OCI-LY1 (cell line): ENCODE measurements at regions not wholly inside any gene's neighbourhood (a gene's known extent, or its start where the extent isn't known, plus 50 kb on each side); places are given as distances from the start of the nearest gene placed in this dataset.

Experiments used
- H2AFZ ChIP-seq: fragments of 200-600 bp; sonication (generic), shearing (Covaris generic); 2 replicates; pipeline ENCODE4 v1.6.0; 2014; ENCODE audit warnings: antibody characterized with exemption, mild to moderate bottlenecking, low read length
- H3F3A ChIP-seq: fragments of 200-600 bp; sonication (generic), shearing (Covaris generic); 2 replicates; pipeline ENCODE4 v1.6.0; 2014; ENCODE audit warnings: mild to moderate bottlenecking, antibody characterized with exemption, low read length, moderate library complexity; ENCODE audit not compliant: insufficient read depth
- H3K27ac ChIP-seq: fragments of 200-600 bp; sonication (generic); 2 replicates; pipeline ENCODE4 v1.5.1; 2014; ENCODE audit warnings: low read length, mixed run types, mild to moderate bottlenecking, low read depth; ENCODE audit not compliant: poor library complexity, severe bottlenecking
- H3K27me3 ChIP-seq: fragments of 200-600 bp; sonication (generic); 2 replicates; pipeline ENCODE4 v1.6.0; 2014; ENCODE audit warnings: antibody characterized with exemption, mild to moderate bottlenecking, low read length, moderate library complexity; ENCODE audit not compliant: insufficient read depth
- H3K36me3 ChIP-seq: fragments of 200-600 bp; sonication (generic); 2 replicates; pipeline ENCODE4 v1.6.1; 2014; ENCODE audit warnings: mild to moderate bottlenecking, antibody characterized with exemption, low read length, moderate library complexity, mixed read lengths; ENCODE audit not compliant: insufficient read depth
- H3K4me1 ChIP-seq: fragments of 200-600 bp; sonication (generic); 2 replicates; pipeline ENCODE4 v1.5.1; 2014; ENCODE audit warnings: mild to moderate bottlenecking, low read length, moderate library complexity; ENCODE audit not compliant: insufficient read depth, severe bottlenecking
- H3K4me2 ChIP-seq: fragments of 200-600 bp; sonication (generic), shearing (Covaris generic); 2 replicates; pipeline ENCODE4 v1.6.1; 2014; ENCODE audit warnings: low read length
- H3K4me3 ChIP-seq: fragments of 200-600 bp; sonication (generic); 2 replicates; pipeline ENCODE4 v1.5.1; 2014; ENCODE audit warnings: low read length, low read depth, mild to moderate bottlenecking, mixed read lengths; ENCODE audit not compliant: poor library complexity, severe bottlenecking
- H3K79me2 ChIP-seq: fragments of 200-600 bp; shearing (Covaris generic); 2 replicates; pipeline ENCODE4 v1.6.1; 2016; ENCODE audit warnings: mixed run types, low read length, mixed read lengths; ENCODE audit not compliant: insufficient read depth
- H3K9ac ChIP-seq: fragments of 200-600 bp; sonication (generic), shearing (Covaris generic); 2 replicates; pipeline ENCODE4 v1.6.1; 2014; ENCODE audit warnings: mild to moderate bottlenecking, low read length, mixed read lengths
- H3K9me2 ChIP-seq: fragments of 200-600 bp; sonication (generic), shearing (Covaris generic); 2 replicates; pipeline ENCODE4 v1.6.1; 2014; ENCODE audit warnings: low read depth, mild to moderate bottlenecking, low read length, mixed read lengths
- H3K9me3 ChIP-seq: fragments of 200-600 bp; shearing (Covaris generic); 2 replicates; pipeline ENCODE4 v1.6.1; 2014; ENCODE audit warnings: low read length, mixed read lengths
- H4K20me1 ChIP-seq: fragments of 200-600 bp; sonication (generic), shearing (Covaris generic); 2 replicates; pipeline ENCODE4 v1.6.0; 2016; ENCODE audit warnings: mild to moderate bottlenecking, low read length; ENCODE audit not compliant: insufficient read depth
- CTCF ChIP-seq: fragments of 200-600 bp; sonication (generic), shearing (Covaris generic); IDR thresholded peaks from 2 replicates; pipeline ENCODE4 v1.5.1; 2017; ENCODE audit warnings: mild to moderate bottlenecking, antibody characterized with exemption, low read length, moderate library complexity, mixed read lengths
- EZH2 ChIP-seq: fragments of 200-600 bp; sonication (generic), shearing (Covaris generic); IDR thresholded peaks from 2 replicates; pipeline ENCODE4 v1.8.0; 2017; ENCODE audit warnings: borderline replicate concordance, mixed run types, mild to moderate bottlenecking, antibody characterized with exemption, low read length, moderate library complexity, mixed read lengths

GRCh38 chr2:210955591-210955990, 399.2 kb downstream of the CPS1 start:
- Histone ChIP-seq H4K20me1 (no peaks in the 10 kb centered on the region), H3F3A (no peaks in the 10 kb centered on the region), H3K27ac (no peak overlapping the region), H3K79me2 (no peaks in the 10 kb centered on the region), H2AFZ (no peak overlapping the region), H3K4me1 (no peaks in the 10 kb centered on the region), H3K4me2 (no peak overlapping the region), H3K27me3 (no peaks in the 10 kb centered on the region), H3K9me3 (no peaks in the 10 kb centered on the region), H3K4me3 (no peak overlapping the region), H3K36me3 (no peaks in the 10 kb centered on the region), H3K9ac (no peak overlapping the region), H3K9me2 (no peaks in the 10 kb centered on the region)
- no peak for TF ChIP-seq CTCF
- no peak for TF ChIP-seq EZH2

GRCh38 chr2:210956101-210956500, 399.7 kb downstream of the CPS1 start:
- Histone ChIP-seq H3K4me1 (no peaks in the 10 kb centered on the region), H3F3A (no peaks in the 10 kb centered on the region), H3K9me2 (no peaks in the 10 kb centered on the region), H4K20me1 (no peaks in the 10 kb centered on the region), H3K4me2 (no peak overlapping the region), H3K27ac (no peak overlapping the region), H3K4me3 (no peak overlapping the region), H3K9me3 (no peaks in the 10 kb centered on the region), H3K27me3 (no peaks in the 10 kb centered on the region), H3K79me2 (no peaks in the 10 kb centered on the region), H2AFZ (no peak overlapping the region), H3K36me3 (no peaks in the 10 kb centered on the region), H3K9ac (no peak overlapping the region)
- no peak for TF ChIP-seq CTCF

- Histone ChIP-seq H3K9me2 (no peaks in the 10 kb centered on the region), H3K4me1 (no peaks in the 10 kb centered on the region), H3K4me2 (no peak overlapping the region), H3K79me2 (no peaks in the 10 kb centered on the region), H3K9me3 (no peaks in the 10 kb centered on the region), H3F3A (no peaks in the 10 kb centered on the region), H2AFZ (no peak overlapping the region), H3K4me3 (no peak overlapping the region), H4K20me1 (no peaks in the 10 kb centered on the region), H3K27me3 (no peaks in the 10 kb centered on the region), H3K36me3 (no peaks in the 10 kb centered on the region), H3K27ac (no peak overlapping the region), H3K9ac (no peak overlapping the region)
- no peak for TF ChIP-seq EZH2
- no peak for TF ChIP-seq CTCF
Measured at GRCh38 chr2:210961249-210961648, 404.9 kb downstream of the CPS1 start.
